NB4 (cell line): ENCODE measurements at regions not wholly inside any gene's neighbourhood (a gene's known extent, or its start where the extent isn't known, plus 50 kb on each side); places are given as distances from the start of the nearest gene placed in this dataset.

Experiments
- CTCF ChIP-seq: IDR thresholded peaks from one replicate; pipeline ENCODE4 v1.5.1; 2012; ENCODE audit warnings: low read depth, low read length
- MAX ChIP-seq: IDR thresholded peaks from 2 replicates; pipeline ENCODE4 v1.6.1; 2011; ENCODE audit warnings: low read depth, low read length
- MYC ChIP-seq: IDR thresholded peaks from 2 replicates; pipeline ENCODE4 v1.6.1; 2011; ENCODE audit warnings: low read depth, low read length
- POLR2A ChIP-seq: IDR thresholded peaks from 2 replicates; pipeline ENCODE4 v1.6.1; 2011; ENCODE audit warnings: mild to moderate bottlenecking; ENCODE audit not compliant: insufficient read length; ENCODE audit errors: extremely low read depth

- no peak for TF ChIP-seq CTCF
- no peak for TF ChIP-seq MAX
- TF ChIP-seq POLR2A, result no peak
- TF ChIP-seq MYC, result no peak
Observed at GRCh38 chr6:55088902-55089301, 85.4 kb upstream of the HCRTR2 start.
